Heart right ventricle (tissue), 16 donors: ENCODE measurements at regions not wholly inside any gene's neighbourhood (a gene's known extent, or its start where the extent isn't known, plus 50 kb on each side); places are given as distances from the start of the nearest gene placed in this dataset.

Experiments used
- ATAC-seq, 8 donors: fragments of 200-7000 bp; cut with Tn5 transposase; one replicate each; pipeline ENCODE4 v1.9.1; 2020; ENCODE audit warnings: mild to moderate bottlenecking in 8 of 8, moderate library complexity in 8 of 8, moderate number of reproducible peaks in 1 of 8
- DNase-seq, 2 donors: peaks; one replicate each; pipeline ENCODE4 v3.0.0-alpha.2; 2020
- H3K27ac ChIP-seq, 10 donors: fragments of 200-600 bp; sonication (generic) in 2 of 10; one replicate each; pipeline versions ENCODE4 v1.5.0 to v1.8.0; 2020 to 2022; ENCODE audit warnings: mild to moderate bottlenecking in 3 of 10
- H3K27me3 ChIP-seq, 7 donors: fragments of 200-600 bp; one replicate each; pipeline ENCODE4 v1.8.0; 2021 to 2022; ENCODE audit warnings: mild to moderate bottlenecking in 2 of 7
- H3K36me3 ChIP-seq, 9 donors: fragments of 200-600 bp; sonication (generic) in 1 of 9; one replicate each; pipeline versions ENCODE4 v1.5.0 to v1.8.0; 2020 to 2022; ENCODE audit warnings: mild to moderate bottlenecking in 2 of 9
- H3K4me1 ChIP-seq, 9 donors: fragments of 200-600 bp; sonication (generic) in 1 of 9; one replicate each; pipeline versions ENCODE4 v1.5.0 to v1.8.0; 2020 to 2022; ENCODE audit warnings: mild to moderate bottlenecking in 4 of 9
- H3K4me3 ChIP-seq, 10 donors: fragments of 200-600 bp; sonication (generic) in 2 of 10; one replicate each; pipeline versions ENCODE4 v1.5.0 to v1.8.0; 2020 to 2022; ENCODE audit warnings: mild to moderate bottlenecking in 7 of 10, moderate library complexity in 2 of 10
- H3K9me3 ChIP-seq, 11 donors: fragments of 200-600 bp in 10 of 11; sonication (generic) in 2 of 11; one replicate each; pipeline versions ENCODE4 v1.5.0 to v1.8.0; 2013 to 2022; ENCODE audit warnings: mild to moderate bottlenecking in 2 of 11, control low read depth in 1 of 11, moderate library complexity in 1 of 11
- WGBS, 2 donors: extraction: QIAGEN DNeasy Blood & Tissue Kit; methylation state at CpG; one replicate each; pipeline ENCODE4 v1.1.7; 2013; ENCODE audit warnings: inconsistent platforms in 1 of 2; 5-methylcytosine and 5-hydroxymethylcytosine counted together
- intact Hi-C, 10 donors: fragments of 100-400 bp; cut with DNase I; formaldehyde crosslinking; loops; one replicate each; pipeline versions ENCODE4 v1.11.1 to v1.14.2; 2022
- TF ChIP-seq, protein P1 (sequence below), 9 donors: fragments of 200-600 bp; sonication (generic) in 2 of 9; IDR thresholded peaks; one replicate each; pipeline versions ENCODE4 v1.5.0 to v1.8.0; 2021 to 2022; ENCODE audit warnings: antibody characterized with exemption in 9 of 9, mild to moderate bottlenecking in 5 of 9, moderate library complexity in 1 of 9
- donor health status: Arrhythmogenic right ventricular cardiomyopathy.
- donor health status: ischemic (EF 13 %, LVEDD 7.1; RV severe dilation, severe dysfunction).
- donor health status: healthy with polysubstance abuse.
- donor health status: DM: no; HTN: yes; CAD: no.
- donor health status: DM: no; HTN: no; CAD: no.
- donor health status: ischemic (EF 25% LVEDD 6.9; RV normal size, moderate dysfunction).
- donor health status: ischemic (EF 25% LVEDD 5.7; RV mildly dilated, moderate dysfunction).
- donor health status: healthy.
- donor health status: DM: yes; HTN: yes; CAD: no.
- donor health status: Ischemic cardiomyopathy.
- donor health status: ischemic (EF 35%, LVEDD 5.7; RV mildly dilated, moderate dysfunction).
- donor health status: nonischemic (EF 11% LVEDD 7.7; RV severe dilation, severe dysfunction).
- donor health status: DM: yes; HTN: yes; CAD: no.
- donor health status: PGD.
- donor health status: ischemic (EF 29% LVEDD 5.4; RV normal size, mild dysfunction).
- donor health status: nonischemic (EF 23%, LVEDD 6.1; RV moderate dilation, normal function).

DNA sequence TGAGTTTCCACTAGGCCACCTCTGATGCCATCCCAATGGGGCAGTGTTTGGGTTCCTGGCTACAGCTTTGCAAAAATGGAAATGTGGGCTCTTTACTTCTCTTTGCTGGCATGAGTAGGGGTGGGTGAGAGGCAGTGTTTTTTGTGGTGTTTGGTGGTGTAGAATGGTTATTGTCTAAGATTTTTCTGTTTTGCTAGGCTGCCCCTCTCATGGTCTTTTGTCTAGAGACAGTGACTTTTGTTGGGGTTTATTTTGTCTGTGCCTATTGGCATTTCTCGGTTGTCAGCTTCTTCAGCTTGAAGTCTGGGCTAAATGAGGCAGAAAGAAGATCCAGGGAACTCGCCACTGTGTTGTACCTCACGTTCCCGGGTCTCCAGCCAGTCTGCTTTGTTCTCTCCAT is 112.1 kb downstream of the CENPF start:
- H3K36me3 ChIP-seq = no peaks in the 10 kb centered on the region
- H3K4me1 ChIP-seq = no peaks in the 10 kb centered on the region
- 81 to 86% methylated on average over 4 of the region's 4 CpGs for WGBS, 2 donors
- intact Hi-C loops = no loop called here
- no peak overlapping the region for H3K27ac ChIP-seq
- TF ChIP-seq, protein P1, sequence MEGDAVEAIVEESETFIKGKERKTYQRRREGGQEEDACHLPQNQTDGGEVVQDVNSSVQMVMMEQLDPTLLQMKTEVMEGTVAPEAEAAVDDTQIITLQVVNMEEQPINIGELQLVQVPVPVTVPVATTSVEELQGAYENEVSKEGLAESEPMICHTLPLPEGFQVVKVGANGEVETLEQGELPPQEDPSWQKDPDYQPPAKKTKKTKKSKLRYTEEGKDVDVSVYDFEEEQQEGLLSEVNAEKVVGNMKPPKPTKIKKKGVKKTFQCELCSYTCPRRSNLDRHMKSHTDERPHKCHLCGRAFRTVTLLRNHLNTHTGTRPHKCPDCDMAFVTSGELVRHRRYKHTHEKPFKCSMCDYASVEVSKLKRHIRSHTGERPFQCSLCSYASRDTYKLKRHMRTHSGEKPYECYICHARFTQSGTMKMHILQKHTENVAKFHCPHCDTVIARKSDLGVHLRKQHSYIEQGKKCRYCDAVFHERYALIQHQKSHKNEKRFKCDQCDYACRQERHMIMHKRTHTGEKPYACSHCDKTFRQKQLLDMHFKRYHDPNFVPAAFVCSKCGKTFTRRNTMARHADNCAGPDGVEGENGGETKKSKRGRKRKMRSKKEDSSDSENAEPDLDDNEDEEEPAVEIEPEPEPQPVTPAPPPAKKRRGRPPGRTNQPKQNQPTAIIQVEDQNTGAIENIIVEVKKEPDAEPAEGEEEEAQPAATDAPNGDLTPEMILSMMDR (IDR thresholded peaks at IDR 0.05) = no peak
- peaks cover 0 to 4% (median 0%) of the 10 kb centered on the region in 7 donors for H3K27me3 ChIP-seq
- ATAC-seq = no peak
- H3K9me3 ChIP-seq = peaks cover 0 to 3% (median 0%) of the 10 kb centered on the region in 11 donors
- no peak overlapping the region for H3K4me3 ChIP-seq
- DNase-seq = no peak

DNA sequence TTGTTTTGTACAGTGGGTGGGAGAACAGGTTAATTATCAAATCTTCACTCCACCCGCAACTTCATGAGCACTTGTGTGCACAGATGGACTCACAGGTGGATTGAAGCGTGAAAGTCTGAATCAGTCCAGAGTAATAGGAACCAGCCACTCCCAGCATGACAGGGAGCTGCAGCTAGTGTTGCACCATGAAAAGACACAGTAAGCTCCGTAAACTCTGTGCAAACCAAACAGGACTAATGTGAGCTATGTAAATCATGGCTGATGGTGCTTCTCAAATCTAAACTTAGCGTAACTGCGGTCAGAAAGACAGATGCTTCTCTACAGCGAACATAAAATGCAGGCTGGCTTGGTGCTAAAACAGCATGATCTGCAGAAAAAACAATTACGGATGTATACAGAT is 114.4 kb downstream of the CENPF start:
- peaks cover 0 to 4% (median 0%) of the 10 kb centered on the region in 7 donors for H3K27me3 ChIP-seq
- no peak for DNase-seq
- 89 to 91% methylated on average over 7 of the region's 7 CpGs for whole genome bisulfite sequencing, 2 donors
- H3K4me3 ChIP-seq = no peak overlapping the region
- intact Hi-C loops = no loop called here
- no peak overlapping the region for H3K27ac ChIP-seq
- H3K36me3 ChIP-seq = no peaks in the 10 kb centered on the region
- H3K4me1 ChIP-seq = no peaks in the 10 kb centered on the region
- peaks cover 0 to 12% (median 0%) of the 10 kb centered on the region in 11 donors for H3K9me3 ChIP-seq
- no peak for ATAC-seq
- TF ChIP-seq, protein P1 (IDR thresholded peaks at IDR 0.05) = no peak

DNA sequence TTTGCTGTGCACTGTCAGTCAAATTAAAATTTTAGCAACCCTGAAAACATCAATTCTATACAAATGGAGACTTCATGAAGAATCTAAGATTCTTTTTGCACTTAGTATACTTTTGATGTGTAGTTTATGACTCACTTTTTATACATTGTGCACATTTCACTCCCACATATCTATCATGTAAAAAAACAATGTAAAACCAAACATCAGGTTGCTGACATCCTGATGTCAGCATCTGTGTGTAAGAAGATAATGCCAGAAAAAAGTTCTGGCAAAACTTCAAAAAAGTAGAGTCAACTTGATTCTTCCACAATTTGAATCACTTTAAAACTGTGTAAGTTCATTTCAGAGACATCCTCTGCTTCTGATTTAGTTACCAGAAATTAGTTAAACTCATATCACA is 115.7 kb downstream of the CENPF start:
- H3K27me3 ChIP-seq = peaks cover 0 to 4% (median 0%) of the 10 kb centered on the region in 7 donors
- intact Hi-C loops = no loop called here
- TF ChIP-seq, protein P1 (IDR thresholded peaks at IDR 0.05) = no peak
- H3K9me3 ChIP-seq = peaks cover 0 to 24% (median 0%) of the 10 kb centered on the region in 11 donors
- no peak overlapping the region for H3K4me3 ChIP-seq
- H3K36me3 ChIP-seq = no peaks in the 10 kb centered on the region
- H3K27ac ChIP-seq = no peak overlapping the region
- H3K4me1 ChIP-seq = no peaks in the 10 kb centered on the region
- DNase-seq (no peak), ATAC-seq (no peak)

DNA sequence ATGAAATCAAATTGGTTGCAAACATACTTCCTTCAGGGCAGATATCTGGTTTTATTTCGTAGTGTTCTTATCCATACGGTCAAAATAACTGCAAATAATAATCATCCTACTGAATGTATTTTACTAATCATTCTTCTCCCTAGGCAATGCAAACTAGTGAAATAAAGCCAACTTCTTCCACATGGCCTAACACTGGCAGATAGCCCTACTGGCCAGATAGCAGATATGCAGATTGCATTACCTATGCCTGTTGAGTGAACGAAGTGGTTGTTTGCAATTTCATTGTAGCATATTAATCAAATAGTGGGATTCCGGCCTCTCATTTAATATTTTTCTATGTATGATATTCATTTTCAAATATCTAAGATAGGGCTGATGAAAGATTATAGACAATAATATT is 116.2 kb downstream of the CENPF start:
- Histone ChIP-seq H3K9me3 (peaks cover 0 to 24% (median 0%) of the 10 kb centered on the region in 11 donors), H3K36me3 (no peaks in the 10 kb centered on the region), H3K4me1 (no peaks in the 10 kb centered on the region), H3K27ac (no peak overlapping the region), H3K4me3 (no peak overlapping the region), H3K27me3 (peaks cover 0 to 4% (median 0%) of the 10 kb centered on the region in 7 donors)
- TF ChIP-seq, protein P1 (IDR thresholded peaks at IDR 0.05) = no peak
- DNase-seq (no peak), ATAC-seq (no peak)
- intact Hi-C loops = no loop called here
- 72 to 73% methylated on average over 4 of the region's 4 CpGs for WGBS, 2 donors
